ENCODE measurements at regions not wholly inside any gene's neighbourhood (a gene's known extent, or its start where the extent isn't known, plus 50 kb on each side); places are given as distances from the start of the nearest gene placed in this dataset.

DNA sequence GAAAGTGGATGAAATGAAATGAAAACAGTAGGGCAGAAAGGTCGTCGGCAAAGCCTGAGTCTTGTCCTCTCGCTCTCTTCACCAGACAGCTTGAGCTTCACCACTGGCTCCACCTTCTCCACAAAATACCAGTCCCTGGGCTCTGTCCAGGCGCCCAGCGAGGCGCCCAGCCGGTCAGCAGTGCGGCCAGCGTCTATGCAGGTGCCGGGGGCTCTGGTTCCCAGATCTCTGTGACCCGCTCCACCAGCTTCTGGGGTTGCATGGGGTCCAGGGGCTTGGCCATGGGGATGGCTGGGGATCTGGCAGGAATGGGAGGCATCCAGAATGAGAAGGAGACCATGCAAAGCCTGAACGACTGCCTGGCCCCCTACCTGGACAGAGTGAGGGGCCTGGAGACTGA lies 600.5 kb upstream of the ZP4 start:
- Histone ChIP-seq H3K27ac (no peak overlapping the region), H3K27me3 (no peaks in the 10 kb centered on the region), H3K4me1 (no peaks in the 10 kb centered on the region), H3K36me3 (no peaks in the 10 kb centered on the region), H3K4me3 (no peak overlapping the region), H3K9me3 (no peaks in the 10 kb centered on the region)
- TF ChIP-seq, protein P1, sequence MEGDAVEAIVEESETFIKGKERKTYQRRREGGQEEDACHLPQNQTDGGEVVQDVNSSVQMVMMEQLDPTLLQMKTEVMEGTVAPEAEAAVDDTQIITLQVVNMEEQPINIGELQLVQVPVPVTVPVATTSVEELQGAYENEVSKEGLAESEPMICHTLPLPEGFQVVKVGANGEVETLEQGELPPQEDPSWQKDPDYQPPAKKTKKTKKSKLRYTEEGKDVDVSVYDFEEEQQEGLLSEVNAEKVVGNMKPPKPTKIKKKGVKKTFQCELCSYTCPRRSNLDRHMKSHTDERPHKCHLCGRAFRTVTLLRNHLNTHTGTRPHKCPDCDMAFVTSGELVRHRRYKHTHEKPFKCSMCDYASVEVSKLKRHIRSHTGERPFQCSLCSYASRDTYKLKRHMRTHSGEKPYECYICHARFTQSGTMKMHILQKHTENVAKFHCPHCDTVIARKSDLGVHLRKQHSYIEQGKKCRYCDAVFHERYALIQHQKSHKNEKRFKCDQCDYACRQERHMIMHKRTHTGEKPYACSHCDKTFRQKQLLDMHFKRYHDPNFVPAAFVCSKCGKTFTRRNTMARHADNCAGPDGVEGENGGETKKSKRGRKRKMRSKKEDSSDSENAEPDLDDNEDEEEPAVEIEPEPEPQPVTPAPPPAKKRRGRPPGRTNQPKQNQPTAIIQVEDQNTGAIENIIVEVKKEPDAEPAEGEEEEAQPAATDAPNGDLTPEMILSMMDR (IDR thresholded peaks at IDR 0.05): no peak
- DNase-seq (ENCODE audit: low spot score): no peak

DNA sequence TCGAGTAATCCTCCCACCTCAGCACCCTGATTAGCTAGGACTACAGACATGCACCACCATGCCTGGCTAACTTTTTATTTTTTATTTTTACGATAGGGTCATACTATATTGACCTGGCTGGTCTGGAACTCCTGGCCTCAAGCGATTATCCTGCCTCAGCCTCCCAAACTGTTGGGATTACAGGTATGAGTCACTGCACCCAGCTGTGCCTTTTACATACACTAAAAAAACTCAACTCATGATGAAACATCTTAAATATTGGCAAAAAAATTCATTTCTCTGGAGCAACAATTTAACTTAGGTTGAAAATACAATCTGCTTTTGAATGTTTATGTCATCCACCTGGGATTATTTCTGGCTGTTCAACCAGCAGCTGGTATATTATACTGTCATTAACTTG lies 598.3 kb upstream of the ZP4 start:
- TF ChIP-seq, protein P1 (IDR thresholded peaks at IDR 0.05): no peak
- no peaks in the 10 kb centered on the region for H3K27me3 ChIP-seq
- H3K4me3 ChIP-seq: no peak overlapping the region
- H3K27ac ChIP-seq: no peak overlapping the region
- H3K9me3 ChIP-seq: no peaks in the 10 kb centered on the region
- no peaks in the 10 kb centered on the region for H3K4me1 ChIP-seq
- H3K36me3 ChIP-seq: no peaks in the 10 kb centered on the region
- DNase-seq (ENCODE audit: low spot score): no peak

- no peaks in the 10 kb centered on the region for H3K27me3 ChIP-seq
- H3K9me3 ChIP-seq: no peaks in the 10 kb centered on the region
- H3K36me3 ChIP-seq: no peaks in the 10 kb centered on the region
- no peak overlapping the region for H3K4me3 ChIP-seq
- TF ChIP-seq, protein P1 (IDR thresholded peaks at IDR 0.05): no peak
- no peaks in the 10 kb centered on the region for H3K4me1 ChIP-seq
- no peak for DNase-seq (ENCODE audit: low spot score)
- no peak overlapping the region for H3K27ac ChIP-seq
These were observed 597.7 kb upstream of the ZP4 start for GRCh38 chr1:238488401-238488800.

- Histone ChIP-seq H3K36me3 (no peaks in the 10 kb centered on the region), H3K4me3 (no peak overlapping the region), H3K9me3 (no peaks in the 10 kb centered on the region), H3K27me3 (no peaks in the 10 kb centered on the region), H3K27ac (no peak overlapping the region), H3K4me1 (no peaks in the 10 kb centered on the region)
- DNase-seq (ENCODE audit: low spot score): no peak
- TF ChIP-seq, protein P1 (IDR thresholded peaks at IDR 0.05): no peak
These were observed 597.2 kb upstream of the ZP4 start for GRCh38 chr1:238487931-238488330.

- no peak for DNase-seq (ENCODE audit: low spot score)
- H3K4me1 ChIP-seq: no peaks in the 10 kb centered on the region
- H3K36me3 ChIP-seq: no peaks in the 10 kb centered on the region
- H3K9me3 ChIP-seq: no peaks in the 10 kb centered on the region
- TF ChIP-seq, protein P1 (IDR thresholded peaks at IDR 0.05): no peak
- no peaks in the 10 kb centered on the region for H3K27me3 ChIP-seq
- no peak overlapping the region for H3K4me3 ChIP-seq
- H3K27ac ChIP-seq: no peak overlapping the region
These were observed 595.1 kb upstream of the ZP4 start for GRCh38 chr1:238485912-238486209.

- Histone ChIP-seq H3K27me3 (no peaks in the 10 kb centered on the region), H3K4me1 (no peaks in the 10 kb centered on the region), H3K4me3 (no peak overlapping the region), H3K27ac (no peak overlapping the region), H3K36me3 (no peaks in the 10 kb centered on the region), H3K9me3 (no peaks in the 10 kb centered on the region)
- TF ChIP-seq, protein P1 (IDR thresholded peaks at IDR 0.05): no peak
- no peak for DNase-seq (ENCODE audit: low spot score)
These were observed 594.6 kb upstream of the ZP4 start for GRCh38 chr1:238485057-238485911.
